GM12872 (cell line): ENCODE measurements at regions not wholly inside any gene's neighbourhood (a gene's known extent, or its start where the extent isn't known, plus 50 kb on each side); places are given as distances from the start of the nearest gene placed in this dataset.

Source experiments
- TF ChIP-seq, protein P1 (sequence below): IDR thresholded peaks from 3 replicates; pipeline ENCODE4 v1.5.1; 2011; ENCODE audit warnings: low read depth, mild to moderate bottlenecking, low read length, moderate library complexity; ENCODE audit not compliant: insufficient read depth

DNA sequence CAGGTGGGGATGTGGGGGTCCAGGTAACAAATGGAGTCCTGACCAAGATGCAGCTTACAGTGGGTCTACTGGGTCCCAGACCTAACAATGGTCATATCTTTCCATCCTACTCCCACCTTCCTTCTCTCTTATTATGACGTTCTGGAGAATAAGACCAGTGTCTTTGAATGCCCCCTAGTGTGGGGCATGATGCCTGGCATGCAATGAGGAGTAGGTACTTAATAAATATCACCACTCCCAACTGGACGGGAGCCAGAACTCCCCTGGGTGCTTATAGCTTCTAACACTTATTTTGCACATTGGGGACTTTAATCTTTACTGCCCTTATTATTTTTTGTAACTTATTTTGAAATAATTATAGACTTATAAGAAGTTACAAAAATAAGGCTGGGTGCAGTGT, 98.2 kb downstream of the NDFIP1 start:
- TF ChIP-seq, protein P1, sequence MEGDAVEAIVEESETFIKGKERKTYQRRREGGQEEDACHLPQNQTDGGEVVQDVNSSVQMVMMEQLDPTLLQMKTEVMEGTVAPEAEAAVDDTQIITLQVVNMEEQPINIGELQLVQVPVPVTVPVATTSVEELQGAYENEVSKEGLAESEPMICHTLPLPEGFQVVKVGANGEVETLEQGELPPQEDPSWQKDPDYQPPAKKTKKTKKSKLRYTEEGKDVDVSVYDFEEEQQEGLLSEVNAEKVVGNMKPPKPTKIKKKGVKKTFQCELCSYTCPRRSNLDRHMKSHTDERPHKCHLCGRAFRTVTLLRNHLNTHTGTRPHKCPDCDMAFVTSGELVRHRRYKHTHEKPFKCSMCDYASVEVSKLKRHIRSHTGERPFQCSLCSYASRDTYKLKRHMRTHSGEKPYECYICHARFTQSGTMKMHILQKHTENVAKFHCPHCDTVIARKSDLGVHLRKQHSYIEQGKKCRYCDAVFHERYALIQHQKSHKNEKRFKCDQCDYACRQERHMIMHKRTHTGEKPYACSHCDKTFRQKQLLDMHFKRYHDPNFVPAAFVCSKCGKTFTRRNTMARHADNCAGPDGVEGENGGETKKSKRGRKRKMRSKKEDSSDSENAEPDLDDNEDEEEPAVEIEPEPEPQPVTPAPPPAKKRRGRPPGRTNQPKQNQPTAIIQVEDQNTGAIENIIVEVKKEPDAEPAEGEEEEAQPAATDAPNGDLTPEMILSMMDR, result 0 out of 3 replicates have a peak, but pooled peaks have one; percentile 5

DNA sequence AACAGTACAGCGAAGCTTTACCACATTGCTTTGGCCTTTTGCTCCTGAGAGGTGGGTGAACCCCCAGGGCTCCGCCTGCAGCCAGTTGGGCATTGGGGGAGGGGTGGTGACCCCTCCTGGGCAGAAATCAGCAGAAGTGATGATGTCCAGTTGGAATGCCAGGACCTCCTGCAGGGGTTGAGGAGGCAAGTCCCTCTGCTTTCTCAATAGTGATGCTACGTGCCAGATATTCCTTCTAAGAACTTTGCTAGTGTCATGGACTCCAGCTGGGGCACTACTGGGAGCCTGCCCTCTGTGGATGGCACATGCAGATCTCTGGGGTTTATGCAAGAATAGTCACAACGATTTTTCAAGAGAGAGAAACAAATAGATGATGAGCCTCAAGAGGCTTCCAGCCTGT, 95.6 kb downstream of the NDFIP1 start:
- TF ChIP-seq, protein P1, result no peak
